ENCODE measurements at regions not wholly inside any gene's neighbourhood (a gene's known extent, or its start where the extent isn't known, plus 50 kb on each side); places are given as distances from the start of the nearest gene placed in this dataset.

DNA sequence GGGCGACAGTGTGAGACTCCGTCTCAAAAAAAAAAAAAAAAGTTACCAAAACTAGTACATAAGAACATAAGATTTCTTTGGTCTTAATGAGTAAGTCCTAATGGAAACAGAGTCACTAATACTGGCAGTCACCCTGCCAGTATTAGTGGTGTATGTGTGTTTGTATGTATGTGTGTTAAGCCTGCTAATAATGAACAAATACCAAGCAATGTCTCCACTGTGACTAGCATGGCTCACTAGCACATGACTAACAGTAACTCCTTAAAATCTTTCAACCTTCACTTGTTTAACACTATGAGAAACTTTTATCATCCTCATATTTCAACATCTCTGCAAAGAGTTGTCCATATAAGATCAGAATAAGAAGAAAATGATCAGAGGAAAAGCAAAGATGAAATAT is 231.0 kb upstream of the ATP11B start:
- Histone ChIP-seq H3K36me3 (replicated peaks in 1 of 2; ENCODE audit: control insufficient read depth in 1 of 2, insufficient read depth in 2 of 2, low read length in 1 of 2) (no peaks in the 10 kb centered on the region), H3K9ac (no peak overlapping the region), H3K27ac (ENCODE audit: low read depth in 2 of 2, low read length in 1 of 2) (no peak overlapping the region), H3F3A (replicated peaks; ENCODE audit: insufficient read depth) (no peaks in the 10 kb centered on the region), H3K9me3 (no peaks in the 10 kb centered on the region), H3K9me2 (no peaks in the 10 kb centered on the region), H3K4me3 (ENCODE audit: low read depth in 2 of 2, low read length in 1 of 2) (no peak overlapping the region), H4K20me1 (ENCODE audit: insufficient read depth) (no peaks in the 10 kb centered on the region), H3K4me2 (no peak overlapping the region), H3K4me1 (ENCODE audit: control insufficient read depth in 1 of 2, insufficient read depth in 2 of 2, low read depth in 1 of 2, low read length in 1 of 2) (no peaks in the 10 kb centered on the region), H3K79me2 (ENCODE audit: insufficient read depth) (no peaks in the 10 kb centered on the region), H2AFZ (ENCODE audit: low read depth) (no peak overlapping the region), H3K27me3 (ENCODE audit: insufficient read depth) (no peaks in the 10 kb centered on the region)
- CTCF ChIA-PET, result no interaction called here
- 66% methylated on average over 2 of the region's 2 CpGs for WGBS (ENCODE audit: low lambda C conversion rate)
- no peak for TF ChIP-seq TCF12 (IDR thresholded peaks at IDR 0.05)
- no peak for TF ChIP-seq NRF1 (IDR thresholded peaks at IDR 0.05; ENCODE audit: low read depth, low read length)
- TF ChIP-seq RXRA (IDR thresholded peaks at IDR 0.05; ENCODE audit: borderline replicate concordance, low read depth), result no peak
- TF ChIP-seq POLR2AphosphoS5 (IDR thresholded peaks at IDR 0.05; ENCODE audit: low read depth, low read length), result no peak
- TF ChIP-seq SIN3A (IDR thresholded peaks at IDR 0.05; ENCODE audit: borderline replicate concordance, low read depth, low read length), result no peak
- no peak for DNase-seq
- POLR2A ChIA-PET, result no interaction called here

- no peak overlapping the region for H2AFZ ChIP-seq (ENCODE audit: low read depth)
- no peaks in the 10 kb centered on the region for H3K36me3 ChIP-seq (replicated peaks in 1 of 2; ENCODE audit: control insufficient read depth in 1 of 2, insufficient read depth in 2 of 2, low read length in 1 of 2)
- no peak for DNase-seq
- peaks cover 0 to 3% of the 10 kb centered on the region in 2 experiments; a peak in 1 of 4 replicates for H3K4me1 ChIP-seq (ENCODE audit: control insufficient read depth in 1 of 2, insufficient read depth in 2 of 2, low read depth in 1 of 2, low read length in 1 of 2)
- POLR2A ChIA-PET, result no interaction called here
- no peak overlapping the region for H3K27ac ChIP-seq (ENCODE audit: low read depth in 2 of 2, low read length in 1 of 2)
- 43% methylated on average over 6 of the region's 6 CpGs for WGBS (ENCODE audit: low lambda C conversion rate)
- no peak overlapping the region for H3K9ac ChIP-seq
- H4K20me1 ChIP-seq (ENCODE audit: insufficient read depth), result no peaks in the 10 kb centered on the region
- H3K79me2 ChIP-seq (ENCODE audit: insufficient read depth), result no peaks in the 10 kb centered on the region
- TF ChIP-seq USF2 (IDR thresholded peaks at IDR 0.05; ENCODE audit: borderline replicate concordance, low read depth, low read length), result no peak
- TF ChIP-seq SMC3 (IDR thresholded peaks at IDR 0.05; ENCODE audit: low read depth, low read length), result no peak
- TF ChIP-seq FOSL2 (IDR thresholded peaks at IDR 0.05; ENCODE audit: borderline replicate concordance, low read depth), result no peak
- no peak for TF ChIP-seq FOXM1 (IDR thresholded peaks at IDR 0.05; ENCODE audit: low read depth)
- TF ChIP-seq TEAD4 (IDR thresholded peaks at IDR 0.05; ENCODE audit: borderline replicate concordance, insufficient read depth), result no peak
- TF ChIP-seq MXI1 (IDR thresholded peaks at IDR 0.05; ENCODE audit: low read depth, low read length), result no peak
- no peak for TF ChIP-seq ZBTB33 (IDR thresholded peaks at IDR 0.05; ENCODE audit: borderline replicate concordance, low read depth)
- no peak for TF ChIP-seq TCF12 (IDR thresholded peaks at IDR 0.05)
- TF ChIP-seq EZH2phosphoT487 (IDR thresholded peaks at IDR 0.05; ENCODE audit: borderline replicate concordance, low read depth), result no peak
- no peak for TF ChIP-seq GATA2 (CRISPR knock-in tag; IDR thresholded peaks at IDR 0.05)
- TF ChIP-seq TAF1 (IDR thresholded peaks at IDR 0.05; ENCODE audit: borderline replicate concordance, low read depth, low read length), result no peak
- no peak overlapping the region for H3K4me2 ChIP-seq
- H3K9me3 ChIP-seq, result no peaks in the 10 kb centered on the region
- H3K9me2 ChIP-seq, result no peaks in the 10 kb centered on the region
- no peaks in the 10 kb centered on the region for H3F3A ChIP-seq (replicated peaks; ENCODE audit: insufficient read depth)
- no peak overlapping the region for H3K4me3 ChIP-seq (ENCODE audit: low read depth in 2 of 2, low read length in 1 of 2)
- CTCF ChIA-PET, result interaction anchor here (0.8 to 0.9 kb wide), 2 partner anchors 19 to 117 kb away, joined by 3 to 4 read pairs; no protein-coding TSS in a partner anchor
- H3K27me3 ChIP-seq (ENCODE audit: insufficient read depth), result no peaks in the 10 kb centered on the region
These were observed 227.1 kb upstream of the ATP11B start for GRCh38 chr3:182565916-182566796.

All from SK-N-SH (cell line).